ENCODE measurements at regions not wholly inside any gene's neighbourhood (a gene's known extent, or its start where the extent isn't known, plus 50 kb on each side); places are given as distances from the start of the nearest gene placed in this dataset.

GRCh38 chr20:57934007-57934805, 224.4 kb upstream of the PMEPA1 start:
- WGBS, 2 experiments (ENCODE audit: insufficient coverage in 1 of 2, insufficient read length in 1 of 2), result 68 to 88% methylated on average over 4 to 10 of the region's 10 CpGs
- H3K36me3 Mint-ChIP-seq (ENCODE audit: low read depth), result no peaks in the 10 kb centered on the region

GRCh38 chr20:57932227-57932864, 222.5 kb upstream of the PMEPA1 start:
- Mint-ChIP-seq H3K27me3 (ENCODE audit: insufficient read depth) (peaks cover 7% of the 10 kb centered on the region), H3K36me3 (ENCODE audit: low read depth) (no peaks in the 10 kb centered on the region), H3K27ac (no peak overlapping the region), H3K4me1 (peaks cover 2% of the 10 kb centered on the region), H3K9me3 (peaks cover 1% of the 10 kb centered on the region), H3K4me3 (no peak overlapping the region)
- Histone ChIP-seq H3K4me3 (ENCODE audit: low read length) (no peak overlapping the region), H3K9ac (ENCODE audit: extremely low read depth, low read length, poor library complexity, severe bottlenecking) (no peak overlapping the region), H3K9me3 (ENCODE audit: control insufficient read depth, low read length) (peaks cover 5% of the 10 kb centered on the region), H3K4me1 (ENCODE audit: control insufficient read depth, insufficient read depth, low read length) (no peaks in the 10 kb centered on the region), H3K27ac (ENCODE audit: low read depth, low read length) (no peak overlapping the region), H3K27me3 (ENCODE audit: control insufficient read depth, insufficient read depth, low read length, poor library complexity, severe bottlenecking) (no peaks in the 10 kb centered on the region), H3K36me3 (ENCODE audit: control insufficient read depth, insufficient read depth, low read length) (no peaks in the 10 kb centered on the region)
- TF ChIP-seq CTCF (conservative IDR thresholded peaks at IDR 0.05), result no peak
- no peak for DNase-seq
- WGBS, 2 experiments (ENCODE audit: insufficient coverage in 1 of 2, insufficient read length in 1 of 2), result 88 to 93% methylated on average over 11 to 17 of the region's 17 CpGs

More at GRCh38 chr20:57934007-57934805, 224.4 kb upstream of the PMEPA1 start:
- DNase-seq, result no peak
- Histone ChIP-seq H3K9me3 (ENCODE audit: control insufficient read depth, low read length) (peaks cover 5% of the 10 kb centered on the region), H3K9ac (ENCODE audit: extremely low read depth, low read length, poor library complexity, severe bottlenecking) (no peak overlapping the region), H3K27me3 (ENCODE audit: control insufficient read depth, insufficient read depth, low read length, poor library complexity, severe bottlenecking) (no peaks in the 10 kb centered on the region), H3K36me3 (ENCODE audit: control insufficient read depth, insufficient read depth, low read length) (no peaks in the 10 kb centered on the region), H3K4me1 (ENCODE audit: control insufficient read depth, insufficient read depth, low read length) (no peaks in the 10 kb centered on the region), H3K27ac (ENCODE audit: low read depth, low read length) (no peak overlapping the region), H3K4me3 (ENCODE audit: low read length) (no peak overlapping the region)
- H3K4me1 Mint-ChIP-seq, result peaks cover 4% of the 10 kb centered on the region
- H3K27me3 Mint-ChIP-seq (ENCODE audit: insufficient read depth), result no peaks in the 10 kb centered on the region
- H3K27ac Mint-ChIP-seq, result no peak overlapping the region
- no peaks in the 10 kb centered on the region for H3K9me3 Mint-ChIP-seq
- no peak overlapping the region for H3K4me3 Mint-ChIP-seq
- TF ChIP-seq CTCF (conservative IDR thresholded peaks at IDR 0.05), result no peak

- Histone ChIP-seq H3K27ac (ENCODE audit: low read depth, low read length) (peak overlapping the region; percentile 47), H3K4me3 (ENCODE audit: low read length) (no peak overlapping the region), H3K36me3 (ENCODE audit: control insufficient read depth, insufficient read depth, low read length) (no peaks in the 10 kb centered on the region), H3K27me3 (ENCODE audit: control insufficient read depth, insufficient read depth, low read length, poor library complexity, severe bottlenecking) (no peaks in the 10 kb centered on the region), H3K9me3 (ENCODE audit: control insufficient read depth, low read length) (peaks cover 13% of the 10 kb centered on the region), H3K9ac (ENCODE audit: extremely low read depth, low read length, poor library complexity, severe bottlenecking) (no peak overlapping the region), H3K4me1 (ENCODE audit: control insufficient read depth, insufficient read depth, low read length) (no peaks in the 10 kb centered on the region)
- DNase-seq, result no peak
- H3K9me3 Mint-ChIP-seq, result peaks cover 19% of the 10 kb centered on the region
- peaks cover 2% of the 10 kb centered on the region for H3K4me1 Mint-ChIP-seq
- no peak overlapping the region for H3K27ac Mint-ChIP-seq
- no peak overlapping the region for H3K4me3 Mint-ChIP-seq
- 78 to 96% methylated on average over 3 to 5 of the region's 5 CpGs for WGBS, 2 experiments (ENCODE audit: insufficient coverage in 1 of 2, insufficient read length in 1 of 2)
- H3K27me3 Mint-ChIP-seq (ENCODE audit: insufficient read depth), result peaks cover 12% of the 10 kb centered on the region
- TF ChIP-seq CTCF (conservative IDR thresholded peaks at IDR 0.05), result no peak
- H3K36me3 Mint-ChIP-seq (ENCODE audit: low read depth), result no peaks in the 10 kb centered on the region
Measured at GRCh38 chr20:57930351-57930750, 220.5 kb upstream of the PMEPA1 start.

Measured in endodermal cell (in vitro differentiated cells).